Endothelial cell of umbilical vein (primary cell): ENCODE measurements at regions not wholly inside any gene's neighbourhood (a gene's known extent, or its start where the extent isn't known, plus 50 kb on each side); places are given as distances from the start of the nearest gene placed in this dataset.

Source experiments
- BruUV-seq: library from RNA; stranded (reverse); fragments of 400-500 nt; replicated peaks from 2 replicates; lab custom pipeline; 2021; lab: Mats Ljungman, UMichigan
- CTCF ChIA-PET: fragments of 300-600, 350-600 bp; sonication (Branson Sonifier 250); formaldehyde crosslinking; loops from one replicate; lab custom pipeline; 2021; ENCODE audit warnings: antibody characterized with exemption, inconsistent platforms; lab: Charles Lee
- POLR2A ChIA-PET: fragments of 300-600, 350-600 bp; sonication (Branson Sonifier 250); formaldehyde crosslinking; loops from one replicate; lab custom pipeline; 2021; ENCODE audit warnings: antibody characterized with exemption, inconsistent platforms; lab: Charles Lee
- DNase-seq: peaks from one replicate; pipeline ENCODE4 v3.0.0-alpha.2; 2011; ENCODE audit warnings: low read depth, low spot score
- FAIRE-seq: peaks from 2 replicates; lab custom pipeline; 2011; peaks lifted over from hg19 to GRCh38; lab: Jason Lieb, UNC
- H2AFZ ChIP-seq: 2 replicates; pipeline ENCODE4 v1.6.0; 2012; ENCODE audit warnings: low read depth, low read length, control low read depth, inconsistent platforms
- H3K27ac ChIP-seq: 2 replicates; pipeline ENCODE4 v1.5.1; 2011; ENCODE audit warnings: low read depth, mild to moderate bottlenecking, control low read depth, low read length, moderate library complexity; ENCODE audit not compliant: insufficient read depth
- H3K27me3 ChIP-seq, 2 experiments: 2 replicates each; pipeline versions ENCODE4 v1.6.0 to v1.6.1; 2011; ENCODE audit warnings: low read length in 2 of 2, mixed read lengths in 1 of 2; ENCODE audit not compliant: control insufficient read depth in 2 of 2, insufficient read depth in 2 of 2
- H3K36me3 ChIP-seq, 2 experiments: 2 replicates in 1 of 2; 3 replicates in 1 of 2; pipeline ENCODE4 v1.5.1; 2011; ENCODE audit warnings: low read length in 2 of 2, mild to moderate bottlenecking in 1 of 2, moderate library complexity in 1 of 2; ENCODE audit not compliant: control insufficient read depth in 2 of 2, insufficient read depth in 2 of 2; ENCODE audit errors: extremely low read depth in 1 of 2
- H3K4me1 ChIP-seq: 3 replicates; pipeline ENCODE4 v1.5.1; 2011; ENCODE audit warnings: mild to moderate bottlenecking, low read length; ENCODE audit not compliant: control insufficient read depth, insufficient read depth; ENCODE audit errors: extremely low read depth
- H3K4me2 ChIP-seq: 2 replicates; pipeline ENCODE4 v1.6.1; 2011; ENCODE audit warnings: low read length, control low read depth, mixed read lengths; ENCODE audit not compliant: insufficient read depth
- H3K4me3 ChIP-seq, 3 experiments: fragments of 200-600 bp in 1 of 3; sonication (generic), shearing (Covaris generic) in 1 of 3; replicated peaks in 1 of 3; 2 replicates each; pipeline ENCODE4 v1.5.1; 2011 to 2016; ENCODE audit warnings: control low read depth in 3 of 3, low read length in 3 of 3, mild to moderate bottlenecking in 2 of 3, inconsistent platforms in 1 of 3, low read depth in 1 of 3, moderate library complexity in 1 of 3; ENCODE audit not compliant: insufficient read depth in 1 of 3
- H3K79me2 ChIP-seq: 2 replicates; pipeline ENCODE4 v1.6.0; 2012; ENCODE audit warnings: low read length, inconsistent platforms; ENCODE audit not compliant: control insufficient read depth, insufficient read depth
- H3K9ac ChIP-seq: replicated peaks from 2 replicates; pipeline ENCODE3; 2011; ENCODE audit warnings: low read length, control low read depth; ENCODE audit not compliant: insufficient read depth; ENCODE audit errors: extremely low read depth
- H3K9me1 ChIP-seq: replicated peaks from 3 replicates; pipeline ENCODE4 v1.6.0; 2011; ENCODE audit warnings: mild to moderate bottlenecking, low read length; ENCODE audit not compliant: control insufficient read depth, insufficient read depth; ENCODE audit errors: extremely low read depth
- H3K9me3 ChIP-seq: replicated peaks from 2 replicates; pipeline ENCODE4 v1.5.1; 2012; ENCODE audit warnings: low read length, inconsistent platforms; ENCODE audit not compliant: control insufficient read depth, insufficient read depth
- H4K20me1 ChIP-seq: replicated peaks from 2 replicates; pipeline ENCODE3; 2011; ENCODE audit warnings: mild to moderate bottlenecking, low read length; ENCODE audit not compliant: control insufficient read depth, insufficient read depth; ENCODE audit errors: extremely low read depth
- EZH2 ChIP-seq: IDR thresholded peaks from 2 replicates; pipeline ENCODE4 v1.6.1; 2012; ENCODE audit warnings: borderline replicate concordance, low read depth, mild to moderate bottlenecking, moderate library complexity, low read length, inconsistent platforms; ENCODE audit not compliant: severe bottlenecking
- FOS ChIP-seq: IDR thresholded peaks from 2 replicates; pipeline ENCODE4 v1.6.1; 2011; ENCODE audit warnings: mild to moderate bottlenecking, low read length, moderate library complexity, borderline replicate concordance; ENCODE audit not compliant: insufficient read depth
- GATA2 ChIP-seq: IDR thresholded peaks from 2 replicates; pipeline ENCODE4 v1.7.0; 2011; ENCODE audit warnings: low read depth, mild to moderate bottlenecking, moderate library complexity, mixed read lengths, low read length; ENCODE audit not compliant: insufficient read length, insufficient read depth
- JUN ChIP-seq: IDR thresholded peaks from 2 replicates; pipeline ENCODE4 v1.6.1; 2011; ENCODE audit warnings: borderline replicate concordance, low read depth; ENCODE audit not compliant: insufficient read length, insufficient read depth
- MAX ChIP-seq: IDR thresholded peaks from 2 replicates; pipeline ENCODE4 v1.6.1; 2011; ENCODE audit not compliant: insufficient read depth, insufficient read length
- MYC ChIP-seq: IDR thresholded peaks from one replicate; pipeline ENCODE4 v1.6.1; 2011; ENCODE audit warnings: mild to moderate bottlenecking, low read depth, low read length
- POLR2A ChIP-seq: IDR thresholded peaks from 2 replicates; pipeline ENCODE4 v1.6.1; 2012; ENCODE audit warnings: low read depth, mild to moderate bottlenecking, control low read depth, low read length
- POLR2AphosphoS5 ChIP-seq: IDR thresholded peaks from 2 replicates; pipeline ENCODE4 v1.6.1; 2012; ENCODE audit warnings: low read depth, mild to moderate bottlenecking, control low read depth, low read length, moderate library complexity; ENCODE audit not compliant: insufficient read depth
- dilution Hi-C: fragments of 300-500 bp; cut with MboI; formaldehyde crosslinking; loops from one replicate; pipeline ENCODE4 v1.15.0; 2019; ENCODE audit warnings: low sequenced_read_pairs; ENCODE audit not compliant: extremely low pct_ligation_motif_present
- intact Hi-C: fragments of 100-400 bp; cut with micrococcal nuclease; formaldehyde crosslinking; loops from one replicate; pipeline ENCODE4 v1.10.0; 2022
- TF ChIP-seq, protein P1 (sequence below), 2 donors: IDR thresholded peaks; 1 replicate in 1 of 2; 2 replicates in 1 of 2; pipeline ENCODE4 v1.5.1; 2011; ENCODE audit warnings: low read length in 2 of 2, mild to moderate bottlenecking in 2 of 2, moderate library complexity in 2 of 2, control low read depth in 1 of 2, inconsistent platforms in 1 of 2, low read depth in 1 of 2; ENCODE audit not compliant: insufficient read depth in 1 of 2; ENCODE audit errors: extremely low read depth in 1 of 2

DNA sequence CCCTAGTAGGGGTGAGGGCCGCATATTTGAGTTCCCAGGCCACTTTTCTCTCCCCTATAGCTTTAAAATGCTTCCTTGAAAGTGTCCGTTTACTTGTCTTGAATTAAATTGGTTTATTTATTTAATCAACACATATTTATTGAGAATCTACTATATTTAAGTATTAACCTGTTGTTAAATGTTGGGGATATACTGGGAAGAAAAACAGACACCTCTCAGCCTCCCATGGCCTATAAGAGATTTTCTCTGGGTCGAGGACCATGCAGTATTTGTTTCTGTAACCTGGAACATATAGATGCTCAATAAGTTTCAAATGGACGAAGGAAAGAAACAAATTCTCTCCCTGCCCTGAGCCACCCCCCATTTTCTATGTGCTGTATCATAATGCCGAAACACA is 98.6 kb downstream of the INSIG2 start:
- Histone ChIP-seq H3K4me2 (peak overlapping the region; percentile 75), H3K9me3 (no peaks in the 10 kb centered on the region), H3K9ac (no peak overlapping the region), H3K36me3 (no peaks in the 10 kb centered on the region), H3K27ac (no peak overlapping the region), H2AFZ (peak overlapping the region; percentile 99), H3K79me2 (no peaks in the 10 kb centered on the region), H3K4me1 (peaks cover 3% of the 10 kb centered on the region), H3K9me1 (no peaks in the 10 kb centered on the region), H4K20me1 (no peaks in the 10 kb centered on the region), H3K27me3 (peaks cover 3 to 14% of the 10 kb centered on the region in 2 experiments), H3K4me3 (no peak overlapping the region)
- TF ChIP-seq, protein P1, sequence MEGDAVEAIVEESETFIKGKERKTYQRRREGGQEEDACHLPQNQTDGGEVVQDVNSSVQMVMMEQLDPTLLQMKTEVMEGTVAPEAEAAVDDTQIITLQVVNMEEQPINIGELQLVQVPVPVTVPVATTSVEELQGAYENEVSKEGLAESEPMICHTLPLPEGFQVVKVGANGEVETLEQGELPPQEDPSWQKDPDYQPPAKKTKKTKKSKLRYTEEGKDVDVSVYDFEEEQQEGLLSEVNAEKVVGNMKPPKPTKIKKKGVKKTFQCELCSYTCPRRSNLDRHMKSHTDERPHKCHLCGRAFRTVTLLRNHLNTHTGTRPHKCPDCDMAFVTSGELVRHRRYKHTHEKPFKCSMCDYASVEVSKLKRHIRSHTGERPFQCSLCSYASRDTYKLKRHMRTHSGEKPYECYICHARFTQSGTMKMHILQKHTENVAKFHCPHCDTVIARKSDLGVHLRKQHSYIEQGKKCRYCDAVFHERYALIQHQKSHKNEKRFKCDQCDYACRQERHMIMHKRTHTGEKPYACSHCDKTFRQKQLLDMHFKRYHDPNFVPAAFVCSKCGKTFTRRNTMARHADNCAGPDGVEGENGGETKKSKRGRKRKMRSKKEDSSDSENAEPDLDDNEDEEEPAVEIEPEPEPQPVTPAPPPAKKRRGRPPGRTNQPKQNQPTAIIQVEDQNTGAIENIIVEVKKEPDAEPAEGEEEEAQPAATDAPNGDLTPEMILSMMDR (IDR thresholded peaks at IDR 0.05; ENCODE audit: extremely low read depth in 1 of 2, insufficient read depth in 1 of 2, low read depth in 1 of 2, low read length in 2 of 2) = no peak
- TF ChIP-seq EZH2 = no peak
- TF ChIP-seq JUN = no peak
- TF ChIP-seq FOS = no peak
- no peak for TF ChIP-seq MYC
- no peak for TF ChIP-seq GATA2
- no peak for TF ChIP-seq POLR2A
- no peak for TF ChIP-seq MAX
- TF ChIP-seq POLR2AphosphoS5 = no peak
- no peak for FAIRE-seq
- no TSS peak for BruUV-seq
- dilution Hi-C loops = no loop called here
- ChIA-PET POLR2A (no interaction called here), CTCF (interaction anchor here (1.4 to 5.3 kb wide), 4 partner anchors 15 to 184 kb away, joined by 3 to 50 read pairs (median 4); no protein-coding TSS in a partner anchor)
- no peak for DNase-seq
- intact Hi-C loops = loop anchor here (1.0 to 5.0 kb wide), 2 partner anchors 75 to 99 kb away; partner anchors contain the start of gene INSIG2
